DND-41 (cell line): ENCODE measurements at regions not wholly inside any gene's neighbourhood (a gene's known extent, or its start where the extent isn't known, plus 50 kb on each side); places are given as distances from the start of the nearest gene placed in this dataset.

Experiments used
- EZH2 ChIP-seq: IDR thresholded peaks from 3 replicates; pipeline ENCODE4 v1.6.1; 2012; ENCODE audit warnings: borderline replicate concordance, low read depth, mild to moderate bottlenecking, moderate library complexity, low read length, inconsistent platforms; ENCODE audit not compliant: severe bottlenecking
- TF ChIP-seq, protein P1 (sequence below): IDR thresholded peaks from 2 replicates; pipeline ENCODE4 v1.5.1; 2012; ENCODE audit warnings: borderline replicate concordance, low read length, moderate library complexity, mild to moderate bottlenecking; ENCODE audit not compliant: poor library complexity, severe bottlenecking; ENCODE audit errors: extremely low read depth

DNA sequence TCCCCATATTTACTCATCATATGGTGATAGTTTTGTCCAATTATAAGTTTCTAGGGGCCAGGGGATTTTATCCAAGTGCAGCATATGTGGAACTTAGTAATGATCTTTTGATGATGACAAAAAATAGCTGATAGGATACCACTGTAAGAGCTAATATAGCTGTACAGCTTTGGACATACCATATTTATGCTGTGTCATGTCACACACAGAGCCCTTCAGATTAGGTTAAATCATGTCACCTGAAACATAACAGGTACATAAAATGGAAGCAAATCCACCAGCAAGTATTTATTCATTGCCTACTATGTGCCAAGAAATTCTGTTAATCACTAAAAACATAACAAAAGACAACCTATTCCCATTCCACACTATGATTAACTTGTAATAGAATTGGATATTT is 82.8 kb upstream of the IPO9 start:
- TF ChIP-seq, protein P1, sequence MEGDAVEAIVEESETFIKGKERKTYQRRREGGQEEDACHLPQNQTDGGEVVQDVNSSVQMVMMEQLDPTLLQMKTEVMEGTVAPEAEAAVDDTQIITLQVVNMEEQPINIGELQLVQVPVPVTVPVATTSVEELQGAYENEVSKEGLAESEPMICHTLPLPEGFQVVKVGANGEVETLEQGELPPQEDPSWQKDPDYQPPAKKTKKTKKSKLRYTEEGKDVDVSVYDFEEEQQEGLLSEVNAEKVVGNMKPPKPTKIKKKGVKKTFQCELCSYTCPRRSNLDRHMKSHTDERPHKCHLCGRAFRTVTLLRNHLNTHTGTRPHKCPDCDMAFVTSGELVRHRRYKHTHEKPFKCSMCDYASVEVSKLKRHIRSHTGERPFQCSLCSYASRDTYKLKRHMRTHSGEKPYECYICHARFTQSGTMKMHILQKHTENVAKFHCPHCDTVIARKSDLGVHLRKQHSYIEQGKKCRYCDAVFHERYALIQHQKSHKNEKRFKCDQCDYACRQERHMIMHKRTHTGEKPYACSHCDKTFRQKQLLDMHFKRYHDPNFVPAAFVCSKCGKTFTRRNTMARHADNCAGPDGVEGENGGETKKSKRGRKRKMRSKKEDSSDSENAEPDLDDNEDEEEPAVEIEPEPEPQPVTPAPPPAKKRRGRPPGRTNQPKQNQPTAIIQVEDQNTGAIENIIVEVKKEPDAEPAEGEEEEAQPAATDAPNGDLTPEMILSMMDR = no peak
- TF ChIP-seq EZH2 = no peak
